ENCODE measurements at regions not wholly inside any gene's neighbourhood (a gene's known extent, or its start where the extent isn't known, plus 50 kb on each side); places are given as distances from the start of the nearest gene placed in this dataset.

DNA sequence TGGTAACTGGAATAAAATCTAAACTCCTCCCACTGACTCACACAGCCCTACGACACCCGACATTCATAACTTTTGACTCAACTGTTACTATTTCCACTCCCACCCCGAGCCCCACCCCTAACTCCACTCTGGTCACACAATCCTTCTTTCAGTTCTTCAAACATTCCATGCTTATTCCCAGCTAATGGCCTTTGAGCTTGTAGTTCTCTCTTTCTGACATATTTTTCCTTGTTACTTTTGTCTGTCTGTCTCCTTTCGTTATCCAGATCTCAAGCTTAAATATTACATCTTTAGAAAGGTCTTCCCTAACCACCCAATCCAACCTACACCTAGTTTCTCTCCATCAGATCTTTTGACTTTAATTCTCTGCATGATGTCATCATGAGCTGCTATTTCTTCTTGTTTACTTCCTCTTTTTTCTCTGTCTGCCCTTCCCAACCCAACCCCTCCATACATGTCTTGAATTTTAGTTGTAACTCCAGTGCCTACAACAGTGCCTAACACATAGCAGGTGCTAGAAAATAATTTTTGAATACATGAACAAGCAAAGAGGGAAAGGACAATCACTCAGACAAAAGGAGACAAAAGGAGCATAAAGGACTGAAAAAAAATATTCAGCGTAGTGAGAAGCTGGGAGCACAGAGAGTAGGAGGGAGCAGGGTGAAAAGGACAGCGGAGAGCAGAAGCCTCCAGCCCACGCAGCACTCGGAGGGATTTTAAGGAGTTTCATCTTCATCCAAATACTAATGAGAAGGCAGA is 65.2 kb upstream of the SMIM36 start:
- TF ChIP-seq POLR2A (IDR thresholded peaks at IDR 0.05), result no peak
- TF ChIP-seq, protein P1, sequence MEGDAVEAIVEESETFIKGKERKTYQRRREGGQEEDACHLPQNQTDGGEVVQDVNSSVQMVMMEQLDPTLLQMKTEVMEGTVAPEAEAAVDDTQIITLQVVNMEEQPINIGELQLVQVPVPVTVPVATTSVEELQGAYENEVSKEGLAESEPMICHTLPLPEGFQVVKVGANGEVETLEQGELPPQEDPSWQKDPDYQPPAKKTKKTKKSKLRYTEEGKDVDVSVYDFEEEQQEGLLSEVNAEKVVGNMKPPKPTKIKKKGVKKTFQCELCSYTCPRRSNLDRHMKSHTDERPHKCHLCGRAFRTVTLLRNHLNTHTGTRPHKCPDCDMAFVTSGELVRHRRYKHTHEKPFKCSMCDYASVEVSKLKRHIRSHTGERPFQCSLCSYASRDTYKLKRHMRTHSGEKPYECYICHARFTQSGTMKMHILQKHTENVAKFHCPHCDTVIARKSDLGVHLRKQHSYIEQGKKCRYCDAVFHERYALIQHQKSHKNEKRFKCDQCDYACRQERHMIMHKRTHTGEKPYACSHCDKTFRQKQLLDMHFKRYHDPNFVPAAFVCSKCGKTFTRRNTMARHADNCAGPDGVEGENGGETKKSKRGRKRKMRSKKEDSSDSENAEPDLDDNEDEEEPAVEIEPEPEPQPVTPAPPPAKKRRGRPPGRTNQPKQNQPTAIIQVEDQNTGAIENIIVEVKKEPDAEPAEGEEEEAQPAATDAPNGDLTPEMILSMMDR (IDR thresholded peaks at IDR 0.05), result no peak
